HepG2 (cell line): ENCODE measurements at regions not wholly inside any gene's neighbourhood (a gene's known extent, or its start where the extent isn't known, plus 50 kb on each side); places are given as distances from the start of the nearest gene placed in this dataset.

ENCODE experiments used
- ATAC-seq: fragments of 200-7000 bp; cut with Tn5 transposase; 3 replicates; pipeline ENCODE4 v1.9.1; 2020; ENCODE audit warnings: mild to moderate bottlenecking, moderate library complexity
- BruUV-seq: library from RNA; stranded (reverse); fragments of 400-500 nt; replicated peaks from 2 replicates; lab custom pipeline; 2021; lab: Mats Ljungman, UMichigan
- CTCF ChIA-PET: fragments of 300-600 bp; formaldehyde crosslinking; extraction: SDS; loops from one replicate; lab custom pipeline; 2021; ENCODE audit warnings: low total read pairs, inconsistent platforms, low intra/inter-chr PET ratio; lab: Yijun Ruan, JAX
- POLR2A ChIA-PET: fragments of 350-600 bp; sonication (Branson Sonifier 250); formaldehyde crosslinking; loops from one replicate; lab custom pipeline; 2020; ENCODE audit warnings: antibody characterized with exemption, inconsistent platforms; lab: Yijun Ruan, JAX
- DNase-seq: peaks from one replicate; pipeline ENCODE4 v3.0.0-alpha.2; 2015; ENCODE audit warnings: low spot score
- FAIRE-seq: peaks from 3 replicates; lab custom pipeline; 2011; peaks lifted over from hg19 to GRCh38; lab: Jason Lieb, UNC
- H2AFZ ChIP-seq: one replicate; pipeline ENCODE4 v1.6.1; 2011; ENCODE audit warnings: low read length, inconsistent platforms
- H3K27ac ChIP-seq: fragments of 300-600 bp; 3 replicates; pipeline ENCODE4 v1.8.0; 2011; ENCODE audit warnings: mixed run types, mild to moderate bottlenecking, mixed read lengths, low read length, inconsistent platforms; ENCODE audit not compliant: insufficient read depth; ENCODE audit errors: extremely low read length
- H3K27me3 ChIP-seq, 2 experiments: fragments of 200-600 bp in 1 of 2; 2 replicates in 1 of 2; 3 replicates in 1 of 2; pipeline versions ENCODE4 v1.6.0 to v1.8.0; 2011; ENCODE audit warnings: low read length in 2 of 2, mild to moderate bottlenecking in 2 of 2, moderate library complexity in 2 of 2, inconsistent platforms in 1 of 2; ENCODE audit not compliant: insufficient read depth in 2 of 2, control insufficient read depth in 1 of 2
- H3K36me3 ChIP-seq, 2 experiments: fragments of 200-600 bp in 1 of 2; replicated peaks in 1 of 2; 2 replicates in 1 of 2; 3 replicates in 1 of 2; pipeline versions ENCODE4 v1.5.1 to v1.8.0; 2011; ENCODE audit warnings: low read length in 2 of 2, inconsistent platforms in 1 of 2; ENCODE audit not compliant: insufficient read depth in 2 of 2, control insufficient read depth in 1 of 2
- H3K4me1 ChIP-seq: 2 replicates; pipeline ENCODE4 v1.5.1; 2012; ENCODE audit warnings: low read length, inconsistent platforms; ENCODE audit not compliant: insufficient read depth
- H3K4me2 ChIP-seq: 2 replicates; pipeline ENCODE4 v1.6.0; 2011; ENCODE audit warnings: low read depth, low read length, inconsistent platforms
- H3K4me3 ChIP-seq, 3 experiments: fragments of 200-600 bp in 1 of 3; sonication (generic), shearing (Covaris generic) in 1 of 3; replicated peaks in 1 of 3; 2 replicates each; pipeline ENCODE4 v1.5.1; 2011 to 2016; ENCODE audit warnings: low read length in 3 of 3, inconsistent platforms in 2 of 3, low read depth in 2 of 3, mild to moderate bottlenecking in 2 of 3, control low read depth in 1 of 3, mixed read lengths in 1 of 3; ENCODE audit not compliant: insufficient read depth in 1 of 3
- H3K79me2 ChIP-seq: one replicate; pipeline ENCODE4 v1.6.1; 2011; ENCODE audit warnings: low read length, inconsistent platforms; ENCODE audit not compliant: insufficient read depth
- H3K9ac ChIP-seq: 2 replicates; pipeline ENCODE4 v1.6.0; 2011; ENCODE audit warnings: mild to moderate bottlenecking, low read depth, low read length, inconsistent platforms; ENCODE audit not compliant: insufficient read depth
- H3K9me3 ChIP-seq: 2 replicates; pipeline ENCODE4 v1.5.1; 2012; ENCODE audit warnings: mild to moderate bottlenecking, low read length
- H4K20me1 ChIP-seq: 2 replicates; pipeline ENCODE4 v1.6.0; 2011; ENCODE audit warnings: inconsistent platforms, mild to moderate bottlenecking, low read length, moderate library complexity; ENCODE audit not compliant: insufficient read depth
- ARHGAP35 ChIP-seq: sonication (generic); formaldehyde crosslinking; IDR thresholded peaks from 2 replicates; pipeline ENCODE4 v1.9.0; 2022; ENCODE audit warnings: mild to moderate bottlenecking, inconsistent platforms, moderate library complexity, missing genetic modification reagents, borderline replicate concordance
- CHCHD3 ChIP-seq: sonication (generic); formaldehyde crosslinking; IDR thresholded peaks from 2 replicates; pipeline ENCODE4 v1.8.0; 2022; ENCODE audit warnings: mild to moderate bottlenecking, missing genetic modification reagents, moderate library complexity
- CREB3 ChIP-seq: sonication (generic); formaldehyde crosslinking; IDR thresholded peaks from 2 replicates; pipeline ENCODE4 v1.5.0; 2020; ENCODE audit warnings: missing genetic modification reagents
- MTF2 ChIP-seq: sonication (generic); formaldehyde crosslinking; IDR thresholded peaks from 2 replicates; pipeline ENCODE4 v1.5.0; 2020; ENCODE audit warnings: missing genetic modification reagents, borderline replicate concordance
- NRL ChIP-seq: sonication (generic); formaldehyde crosslinking; IDR thresholded peaks from 2 replicates; pipeline ENCODE4 v1.5.0; 2020; ENCODE audit warnings: missing genetic modification reagents, mild to moderate bottlenecking, moderate library complexity, borderline replicate concordance
- RBM39 ChIP-seq: fragments of 200-400 bp; formaldehyde crosslinking; IDR thresholded peaks from one replicate; pipeline ENCODE4 v1.6.1; 2018; ENCODE audit warnings: antibody characterized with exemption, mild to moderate bottlenecking, low read depth, low read length; ENCODE audit not compliant: poor library complexity, severe bottlenecking
- SMC3 ChIP-seq: IDR thresholded peaks from 2 replicates; pipeline ENCODE4 v1.6.1; 2011; ENCODE audit warnings: low read length, improper control_type of control experiment
- SNAI1 ChIP-seq: sonication (generic); formaldehyde crosslinking; IDR thresholded peaks from 2 replicates; pipeline ENCODE4 v1.5.0; 2020; ENCODE audit warnings: mild to moderate bottlenecking, missing genetic modification reagents, borderline replicate concordance
- UBTF ChIP-seq: sonication (generic); formaldehyde crosslinking; IDR thresholded peaks from 2 replicates; pipeline ENCODE4 v1.4.0; 2020; ENCODE audit warnings: mild to moderate bottlenecking, missing genetic modification reagents
- XRCC5 ChIP-seq: fragments of 200-400 bp; formaldehyde crosslinking; optimal IDR thresholded peaks from 2 replicates; pipeline ENCODE3; 2017; ENCODE audit warnings: mild to moderate bottlenecking, low read length
- ZNF225 ChIP-seq: sonication (generic); formaldehyde crosslinking; IDR thresholded peaks from 2 replicates; pipeline ENCODE4 v1.4.0; 2020; ENCODE audit warnings: mild to moderate bottlenecking, missing genetic modification reagents
- ZNF598 ChIP-seq: sonication (generic); formaldehyde crosslinking; IDR thresholded peaks from 2 replicates; pipeline ENCODE4 v1.5.1; 2020; ENCODE audit warnings: mild to moderate bottlenecking, missing genetic modification reagents, borderline replicate concordance
- WGBS: methylation state at CpG from one replicate; pipeline ENCODE4 v1.1.6; 2017; ENCODE audit warnings: low lambda C conversion rate; 5-methylcytosine and 5-hydroxymethylcytosine counted together
- in situ Hi-C: cut with HindIII; loops from 2 replicates; pipeline ENCODE4 v1.10.0; 2017; ENCODE audit warnings: low pct_unique_long_range_greater_than_20kb; ENCODE audit not compliant: extremely low pct_ligation_motif_present
- intact Hi-C: fragments of 100-400 bp; cut with micrococcal nuclease; formaldehyde crosslinking; loops from one replicate; pipeline ENCODE4 v1.10.0; 2022; ENCODE audit not compliant: unreplicated experiment

DNA sequence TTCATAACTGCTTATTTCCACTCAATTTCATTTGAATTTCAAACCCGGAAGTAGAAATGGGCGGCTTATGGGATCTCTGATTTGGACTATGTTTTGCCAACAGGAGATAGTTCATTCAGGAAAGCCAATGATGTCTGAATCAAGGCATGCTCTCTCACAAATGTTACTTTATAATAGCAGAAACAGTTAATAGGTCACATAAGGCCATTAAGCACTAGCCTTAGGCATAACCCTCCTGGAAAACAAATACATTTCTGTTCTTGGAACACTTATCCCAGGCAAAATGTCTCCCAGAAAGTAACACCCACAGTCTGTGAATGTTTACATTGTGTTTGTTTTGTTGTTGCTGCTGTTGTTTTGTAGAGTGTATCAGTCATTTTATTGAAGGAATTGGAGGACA lies 1347.2 kb upstream of the PCDH7 start:
- H3K4me3 ChIP-seq, result no peak overlapping the region
- no peaks in the 10 kb centered on the region for H4K20me1 ChIP-seq
- no peaks in the 10 kb centered on the region for H3K27me3 ChIP-seq
- no peaks in the 10 kb centered on the region for H3K4me1 ChIP-seq
- intact Hi-C loops, result no loop called here
- H3K36me3 ChIP-seq, result no peaks in the 10 kb centered on the region
- ChIA-PET POLR2A (no interaction called here), CTCF (no interaction called here)
- DNase-seq, result no peak
- TF ChIP-seq ZNF225 (CRISPR knock-in tag) (no peak), CHCHD3 (CRISPR knock-in tag) (no peak), MTF2 (CRISPR knock-in tag) (no peak), ZNF598 (CRISPR knock-in tag) (no peak), SNAI1 (CRISPR knock-in tag) (no peak), RBM39 (no peak), NRL (CRISPR knock-in tag) (no peak), SMC3 (no peak), CREB3 (CRISPR knock-in tag) (no peak), XRCC5 (no peak), UBTF (CRISPR knock-in tag) (no peak), ARHGAP35 (CRISPR knock-in tag) (no peak)
- in situ Hi-C loops, result no loop called here
- no peaks in the 10 kb centered on the region for H3K79me2 ChIP-seq
- 34% methylated on average over 2 of the region's 2 CpGs for WGBS
- BruUV-seq, result no TSS peak
- no peak overlapping the region for H3K27ac ChIP-seq
- H3K9ac ChIP-seq, result no peak overlapping the region
- no peak for ATAC-seq
- no peak overlapping the region for H2AFZ ChIP-seq
- peaks cover 75% of the 10 kb centered on the region for H3K9me3 ChIP-seq
- no peak overlapping the region for H3K4me2 ChIP-seq
- FAIRE-seq, result no peak
